ENCODE measurements at regions not wholly inside any gene's neighbourhood (a gene's known extent, or its start where the extent isn't known, plus 50 kb on each side); places are given as distances from the start of the nearest gene placed in this dataset.

GRCh38 chr11:32216749-32217148, 125.9 kb downstream of the RCN1 start:
- no peaks in the 10 kb centered on the region for H3K4me1 ChIP-seq
- H3K4me3 ChIP-seq, result no peak overlapping the region
- DNase-seq (no peak), ATAC-seq (no peak)
- no peak for TF ChIP-seq CTCF (IDR thresholded peaks at IDR 0.05)
- intact Hi-C loops (cut with DNase I), result no loop called here
- H3K9me3 ChIP-seq, result no peaks in the 10 kb centered on the region
- no peak overlapping the region for H3K27ac ChIP-seq
- H3K36me3 ChIP-seq, result no peaks in the 10 kb centered on the region
- H3K27me3 ChIP-seq (ENCODE audit: low read depth), result no peaks in the 10 kb centered on the region

- no peak for DNase-seq
- H3K9me3 ChIP-seq, result no peaks in the 10 kb centered on the region
- peaks cover 4% of the 10 kb centered on the region for H3K27me3 ChIP-seq (ENCODE audit: low read depth)
- intact Hi-C loops (cut with DNase I), result no loop called here
- no peaks in the 10 kb centered on the region for H3K36me3 ChIP-seq
- no peak overlapping the region for H3K4me3 ChIP-seq
- no peak for ATAC-seq
- no peak overlapping the region for H3K27ac ChIP-seq
- no peaks in the 10 kb centered on the region for H3K4me1 ChIP-seq
- no peak for TF ChIP-seq CTCF (IDR thresholded peaks at IDR 0.05)
Observed at GRCh38 chr11:32219320-32219719, 128.4 kb downstream of the RCN1 start.

GRCh38 chr11:32221476-32222032, 130.7 kb downstream of the RCN1 start:
- no peaks in the 10 kb centered on the region for H3K9me3 ChIP-seq
- no peaks in the 10 kb centered on the region for H3K4me1 ChIP-seq
- peaks cover 4% of the 10 kb centered on the region for H3K27me3 ChIP-seq (ENCODE audit: low read depth)
- DNase-seq, result no peak
- intact Hi-C loops (cut with DNase I), result no loop called here
- ATAC-seq, result no peak
- no peak overlapping the region for H3K27ac ChIP-seq
- no peak for TF ChIP-seq CTCF (IDR thresholded peaks at IDR 0.05)
- no peak overlapping the region for H3K4me3 ChIP-seq
- H3K36me3 ChIP-seq, result no peaks in the 10 kb centered on the region

GRCh38 chr11:32224580-32224979, 133.7 kb downstream of the RCN1 start:
- intact Hi-C loops (cut with DNase I), result no loop called here
- no peak for ATAC-seq
- no peak overlapping the region for H3K27ac ChIP-seq

GRCh38 chr11:32225571-32226285, 134.9 kb downstream of the RCN1 start:
- intact Hi-C loops (cut with DNase I), result no loop called here
- Histone ChIP-seq H3K27ac (no peak overlapping the region), H3K9me3 (no peaks in the 10 kb centered on the region), H3K4me3 (no peak overlapping the region), H3K36me3 (no peaks in the 10 kb centered on the region), H3K27me3 (ENCODE audit: low read depth) (peaks cover 4% of the 10 kb centered on the region), H3K4me1 (no peaks in the 10 kb centered on the region)
- no peak for DNase-seq
- no peak for ATAC-seq
- TF ChIP-seq CTCF (IDR thresholded peaks at IDR 0.05), result no peak

More at GRCh38 chr11:32224580-32224979, 133.7 kb downstream of the RCN1 start:
- no peak for TF ChIP-seq CTCF (IDR thresholded peaks at IDR 0.05)
- DNase-seq, result no peak
- Histone ChIP-seq H3K36me3 (no peaks in the 10 kb centered on the region), H3K4me3 (no peak overlapping the region), H3K9me3 (no peaks in the 10 kb centered on the region), H3K4me1 (no peaks in the 10 kb centered on the region), H3K27me3 (ENCODE audit: low read depth) (peaks cover 4% of the 10 kb centered on the region)

All from lower lobe of right lung (tissue), 2 donors.